Suprapubic skin (tissue), 4 donors: ENCODE measurements at regions not wholly inside any gene's neighbourhood (a gene's known extent, or its start where the extent isn't known, plus 50 kb on each side); places are given as distances from the start of the nearest gene placed in this dataset.

ENCODE experiments used
- DNase-seq, 2 donors: peaks; one replicate each; pipeline ENCODE4 v3.0.0-alpha.2; 2019; ENCODE audit warnings: low spot score in 2 of 2
- H3K27ac ChIP-seq: fragments of 200-600 bp; sonication (generic); one replicate; pipeline ENCODE4 v1.5.1; 2019
- H3K27me3 ChIP-seq: fragments of 200-600 bp; sonication (generic); one replicate; pipeline ENCODE4 v1.5.1; 2019
- H3K36me3 ChIP-seq: fragments of 200-600 bp; sonication (generic); one replicate; pipeline ENCODE4 v1.5.1; 2019
- H3K4me1 ChIP-seq: fragments of 200-600 bp; sonication (generic); one replicate; pipeline ENCODE4 v1.5.1; 2019
- H3K4me3 ChIP-seq: fragments of 200-600 bp; sonication (generic); one replicate; pipeline ENCODE4 v1.5.1; 2019; ENCODE audit warnings: mild to moderate bottlenecking
- H3K9me3 ChIP-seq: fragments of 200-600 bp; sonication (generic); one replicate; pipeline ENCODE4 v1.5.1; 2019
- EP300 ChIP-seq: sonication (generic); formaldehyde crosslinking; IDR thresholded peaks from one replicate; pipeline ENCODE4 v1.6.1; 2017; ENCODE audit warnings: antibody characterized with exemption
- POLR2A ChIP-seq, 2 donors: fragments of 450-650 bp; IDR thresholded peaks; one replicate each; pipeline ENCODE4 v1.6.1; 2017; ENCODE audit warnings: antibody characterized with exemption in 2 of 2, mild to moderate bottlenecking in 2 of 2, moderate library complexity in 2 of 2
- POLR2AphosphoS5 ChIP-seq, 3 donors: sonication (generic); formaldehyde crosslinking; IDR thresholded peaks; one replicate each; pipeline ENCODE4 v1.6.1; 2017; ENCODE audit warnings: antibody characterized with exemption in 3 of 3
- WGBS: methylation state at CpG from one replicate; pipeline ENCODE4 v1.1.5; 2018; 5-methylcytosine and 5-hydroxymethylcytosine counted together
- TF ChIP-seq, protein P1 (sequence below), 2 donors: fragments of 200-600 bp in 1 of 2; fragments of 450-650 bp in 1 of 2; sonication (generic) in 1 of 2; IDR thresholded peaks; one replicate each; pipeline ENCODE4 v1.5.1; 2016 to 2019; ENCODE audit warnings: antibody characterized with exemption in 2 of 2, mild to moderate bottlenecking in 1 of 2, moderate library complexity in 1 of 2

DNA sequence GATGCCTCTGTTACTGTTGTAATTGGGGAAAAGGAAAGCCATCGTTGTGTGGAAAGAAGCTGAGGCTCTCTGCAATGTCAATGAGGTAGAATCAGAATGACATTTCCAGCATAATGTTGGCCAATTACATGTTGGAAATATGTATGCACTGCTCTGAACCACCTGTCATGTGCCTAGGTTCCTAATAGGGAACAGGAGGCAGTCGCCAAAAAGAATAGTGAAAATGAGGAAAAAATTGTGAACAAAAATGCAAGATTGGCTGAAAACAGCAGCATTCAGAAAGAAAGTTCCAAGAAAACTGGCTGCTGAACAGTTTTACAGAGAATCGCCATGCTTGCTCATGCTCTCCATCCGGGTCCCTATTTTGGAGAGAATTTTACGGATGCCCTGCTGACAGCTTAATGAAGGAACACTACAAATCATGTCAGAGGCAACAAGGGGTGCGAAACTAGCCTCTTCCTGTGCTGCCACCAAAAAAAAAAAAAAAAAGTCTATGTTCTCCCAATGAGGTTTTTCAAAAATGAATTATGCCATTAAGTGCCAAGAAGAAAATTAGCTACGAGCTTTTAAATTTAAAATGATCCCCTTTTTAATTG lies 305.9 kb upstream of the ARRDC4 start:
- 10% methylated on average over 7 of the region's 7 CpGs for WGBS
- Histone ChIP-seq H3K4me1 (peaks cover 8% of the 10 kb centered on the region), H3K9me3 (no peaks in the 10 kb centered on the region), H3K4me3 (no peak overlapping the region), H3K27ac (no peak overlapping the region), H3K27me3 (peaks cover 20% of the 10 kb centered on the region), H3K36me3 (no peaks in the 10 kb centered on the region)
- no peak for TF ChIP-seq EP300
- DNase-seq = no peak

DNA sequence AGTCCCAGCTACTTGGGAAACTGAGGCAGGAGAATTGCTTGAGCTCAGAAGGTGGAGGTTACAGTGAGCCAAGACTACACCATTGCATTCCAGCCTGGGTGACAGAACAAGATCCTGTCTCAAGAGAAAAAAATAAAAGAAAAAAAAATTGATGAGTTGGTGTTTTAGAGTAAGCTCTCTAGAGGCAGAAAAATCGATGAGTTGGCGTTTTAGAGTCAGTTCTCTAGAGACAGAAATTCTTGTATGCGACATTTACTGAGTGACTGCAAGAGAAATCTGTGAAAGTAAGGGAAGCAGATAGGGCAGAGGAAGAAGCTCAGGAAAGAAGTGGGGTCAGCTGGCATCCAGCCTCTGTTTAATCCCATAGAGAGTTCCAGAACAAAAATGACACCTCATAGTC lies 298.7 kb upstream of the ARRDC4 start:
- H3K27ac ChIP-seq = no peak overlapping the region
- H3K36me3 ChIP-seq = no peaks in the 10 kb centered on the region
- TF ChIP-seq POLR2AphosphoS5 (IDR thresholded peaks at IDR 0.05) = no peak
- WGBS = 51% methylated on average over 3 of the region's 3 CpGs
- H3K27me3 ChIP-seq = no peaks in the 10 kb centered on the region
- H3K4me1 ChIP-seq = no peaks in the 10 kb centered on the region
- no peak overlapping the region for H3K4me3 ChIP-seq
- DNase-seq = no peak
- no peaks in the 10 kb centered on the region for H3K9me3 ChIP-seq

DNA sequence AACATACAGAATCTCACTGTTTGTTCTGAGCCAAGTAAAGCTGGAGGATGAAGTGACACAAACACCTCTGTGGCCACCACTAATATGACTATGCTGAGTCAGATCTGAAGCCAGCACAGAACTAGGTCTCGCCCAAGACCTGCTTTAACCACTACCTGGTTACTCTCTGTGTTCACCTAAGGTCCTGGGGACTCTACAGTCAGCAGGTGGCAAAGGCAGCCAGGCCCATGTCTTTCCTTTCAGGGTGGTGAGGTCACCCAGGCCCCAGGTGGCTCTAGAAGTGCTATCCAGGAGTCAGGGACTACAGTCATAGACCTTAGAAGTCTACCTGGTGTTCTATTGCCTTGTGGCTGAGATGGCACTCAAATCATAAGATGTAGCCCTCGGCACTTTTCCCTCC lies 287.9 kb upstream of the ARRDC4 start:
- DNase-seq = no peak

DNA sequence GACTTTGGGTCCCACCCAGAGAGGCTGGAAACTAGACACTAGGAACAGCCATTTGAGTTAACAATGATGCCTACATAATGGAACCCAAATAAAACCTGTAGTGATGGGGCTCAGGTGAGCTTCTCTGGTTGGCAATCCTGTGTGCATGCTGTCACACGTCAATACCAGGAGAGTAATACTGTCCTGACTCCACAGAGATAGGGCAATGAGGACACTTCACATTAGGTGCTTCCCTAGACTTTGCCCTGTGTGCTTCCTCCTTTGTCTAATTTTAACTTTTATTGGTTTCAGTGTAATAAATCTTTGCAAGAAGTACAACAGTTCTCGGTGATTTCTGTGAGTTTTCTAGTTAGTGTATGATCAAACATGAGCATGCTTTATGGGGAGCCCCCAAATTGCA lies 281.8 kb upstream of the ARRDC4 start:
- TF ChIP-seq, protein P1, sequence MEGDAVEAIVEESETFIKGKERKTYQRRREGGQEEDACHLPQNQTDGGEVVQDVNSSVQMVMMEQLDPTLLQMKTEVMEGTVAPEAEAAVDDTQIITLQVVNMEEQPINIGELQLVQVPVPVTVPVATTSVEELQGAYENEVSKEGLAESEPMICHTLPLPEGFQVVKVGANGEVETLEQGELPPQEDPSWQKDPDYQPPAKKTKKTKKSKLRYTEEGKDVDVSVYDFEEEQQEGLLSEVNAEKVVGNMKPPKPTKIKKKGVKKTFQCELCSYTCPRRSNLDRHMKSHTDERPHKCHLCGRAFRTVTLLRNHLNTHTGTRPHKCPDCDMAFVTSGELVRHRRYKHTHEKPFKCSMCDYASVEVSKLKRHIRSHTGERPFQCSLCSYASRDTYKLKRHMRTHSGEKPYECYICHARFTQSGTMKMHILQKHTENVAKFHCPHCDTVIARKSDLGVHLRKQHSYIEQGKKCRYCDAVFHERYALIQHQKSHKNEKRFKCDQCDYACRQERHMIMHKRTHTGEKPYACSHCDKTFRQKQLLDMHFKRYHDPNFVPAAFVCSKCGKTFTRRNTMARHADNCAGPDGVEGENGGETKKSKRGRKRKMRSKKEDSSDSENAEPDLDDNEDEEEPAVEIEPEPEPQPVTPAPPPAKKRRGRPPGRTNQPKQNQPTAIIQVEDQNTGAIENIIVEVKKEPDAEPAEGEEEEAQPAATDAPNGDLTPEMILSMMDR (IDR thresholded peaks at IDR 0.05) = no peak
- TF ChIP-seq POLR2AphosphoS5 (IDR thresholded peaks at IDR 0.05) (no peak), POLR2A (IDR thresholded peaks at IDR 0.05) (no peak), EP300 (no peak)
- no peaks in the 10 kb centered on the region for H3K27me3 ChIP-seq
- H3K36me3 ChIP-seq = no peaks in the 10 kb centered on the region
- H3K9me3 ChIP-seq = no peaks in the 10 kb centered on the region
- H3K27ac ChIP-seq = no peak overlapping the region
- no peak for DNase-seq
- no peaks in the 10 kb centered on the region for H3K4me1 ChIP-seq
- H3K4me3 ChIP-seq = no peak overlapping the region
- WGBS = 73% methylated on average over 2 of the region's 2 CpGs

More for the DNA sequence above, 287.9 kb upstream of the ARRDC4 start:
- WGBS = 38% methylated on average over 2 of the region's 2 CpGs
- no peak for TF ChIP-seq EP300
- TF ChIP-seq POLR2A (IDR thresholded peaks at IDR 0.05) = no peak
- TF ChIP-seq POLR2AphosphoS5 (IDR thresholded peaks at IDR 0.05) = no peak
- Histone ChIP-seq H3K36me3 (no peaks in the 10 kb centered on the region), H3K27me3 (no peaks in the 10 kb centered on the region), H3K4me1 (no peaks in the 10 kb centered on the region), H3K9me3 (no peaks in the 10 kb centered on the region), H3K4me3 (no peak overlapping the region), H3K27ac (no peak overlapping the region)

DNA sequence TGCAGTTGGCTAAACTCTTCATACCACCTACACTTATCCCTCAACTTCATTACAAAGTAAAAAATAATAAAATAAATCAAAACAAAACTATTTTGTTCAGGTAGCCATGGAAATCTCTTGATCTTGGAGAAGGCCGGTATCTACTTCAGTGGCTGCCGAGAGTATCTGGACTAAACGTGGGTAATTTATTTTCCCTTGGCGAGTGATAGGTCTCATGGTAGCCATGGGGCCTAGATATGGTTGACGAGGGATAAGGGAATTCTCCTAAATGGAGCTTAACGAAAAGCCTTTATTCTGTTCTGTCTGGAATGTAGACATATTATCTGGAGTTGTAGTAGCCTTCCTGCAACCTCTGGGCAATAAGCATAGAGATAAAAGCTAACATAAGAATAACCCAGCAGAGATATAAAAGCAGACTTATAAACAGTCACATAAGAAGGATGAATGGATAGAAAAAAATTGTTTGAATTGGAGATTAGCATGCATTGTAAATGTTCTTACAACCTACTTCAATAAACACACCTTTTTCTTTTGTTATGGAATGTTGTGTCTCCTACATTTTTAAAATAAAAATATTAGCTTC lies 281.3 kb upstream of the ARRDC4 start:
- H3K4me1 ChIP-seq = no peaks in the 10 kb centered on the region
- DNase-seq = no peak
- H3K27ac ChIP-seq = no peak overlapping the region
- TF ChIP-seq EP300 = no peak
- no peak for TF ChIP-seq POLR2AphosphoS5 (IDR thresholded peaks at IDR 0.05)
- TF ChIP-seq POLR2A (IDR thresholded peaks at IDR 0.05) = no peak
- TF ChIP-seq, protein P1 (IDR thresholded peaks at IDR 0.05) = no peak
- H3K27me3 ChIP-seq = no peaks in the 10 kb centered on the region
- no peaks in the 10 kb centered on the region for H3K9me3 ChIP-seq
- no peak overlapping the region for H3K4me3 ChIP-seq
- WGBS = 59% methylated on average over 6 of the region's 6 CpGs
- H3K36me3 ChIP-seq = no peaks in the 10 kb centered on the region

DNA sequence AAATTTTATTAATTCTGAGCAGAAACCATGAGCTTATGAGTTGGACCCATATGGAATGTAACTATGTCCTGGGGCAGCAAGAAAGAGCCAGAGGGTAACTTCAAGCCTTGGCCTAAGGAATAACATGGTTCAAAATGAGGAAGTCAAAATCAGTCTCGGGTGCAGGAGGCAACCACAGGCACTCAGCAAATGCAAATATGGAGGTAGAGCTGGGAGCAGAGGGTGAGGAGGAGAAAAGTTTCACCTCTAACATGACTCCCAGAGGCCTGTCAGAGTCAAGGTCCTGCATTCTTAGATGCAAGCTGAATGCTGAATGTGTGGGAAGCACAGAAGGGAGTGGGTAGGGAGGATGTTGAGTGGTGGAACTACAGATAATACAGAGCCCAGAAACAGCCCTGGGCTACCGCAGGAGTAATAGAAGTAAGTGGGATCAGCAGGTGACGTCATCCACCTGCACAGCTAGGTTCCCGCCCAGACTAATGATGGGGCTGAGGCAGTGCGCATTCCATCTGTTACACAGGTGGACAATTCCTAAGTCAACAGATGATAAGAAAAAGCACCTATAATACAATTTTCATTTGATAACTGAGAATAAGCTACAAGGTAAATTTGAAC lies 279.8 kb upstream of the ARRDC4 start:
- no peaks in the 10 kb centered on the region for H3K4me1 ChIP-seq
- H3K36me3 ChIP-seq = no peaks in the 10 kb centered on the region
- no peaks in the 10 kb centered on the region for H3K27me3 ChIP-seq
- no peak for DNase-seq
- WGBS = 63% methylated on average over 5 of the region's 5 CpGs
- H3K4me3 ChIP-seq = no peak overlapping the region
- TF ChIP-seq, protein P1 (IDR thresholded peaks at IDR 0.05) = no peak
- TF ChIP-seq EP300 (no peak), POLR2AphosphoS5 (IDR thresholded peaks at IDR 0.05) (no peak)
- H3K9me3 ChIP-seq = no peaks in the 10 kb centered on the region
- H3K27ac ChIP-seq = no peak overlapping the region
